PC-3 (cell line): ENCODE measurements at regions not wholly inside any gene's neighbourhood (a gene's known extent, or its start where the extent isn't known, plus 50 kb on each side); places are given as distances from the start of the nearest gene placed in this dataset.

ENCODE experiments used
- ATAC-seq: fragments of 200-7000 bp; cut with Tn5 transposase; 2 replicates; pipeline ENCODE4 v1.9.1; 2020; ENCODE audit warnings: mild to moderate bottlenecking, moderate library complexity
- BruUV-seq: library from RNA; stranded (reverse); fragments of 400-500 nt; replicated peaks from 2 replicates; lab custom pipeline; 2021; lab: Mats Ljungman, UMichigan
- CTCF ChIA-PET: fragments of 300-600 bp; sonication (Branson Sonifier 250); formaldehyde crosslinking; loops from one replicate; lab custom pipeline; 2022; ENCODE audit warnings: antibody characterized with exemption; lab: Charles Lee
- POLR2A ChIA-PET: fragments of 300-600 bp; sonication (Branson Sonifier 250); formaldehyde crosslinking; loops from one replicate; lab custom pipeline; 2022; ENCODE audit warnings: antibody characterized with exemption; ENCODE audit not compliant: unreplicated experiment; lab: Charles Lee
- DNase-seq: peaks from one replicate; pipeline ENCODE4 v3.0.0-alpha.2; 2015
- H2AFZ ChIP-seq: fragments of 300-600 bp; sonication (generic); 2 replicates; pipeline ENCODE4 v1.6.0; 2016; ENCODE audit warnings: antibody characterized with exemption, low read length
- H3F3A ChIP-seq: fragments of 300-600 bp; sonication (generic); one replicate; pipeline ENCODE4 v1.6.0; 2017; ENCODE audit warnings: antibody characterized with exemption, low read length, control low read depth, mild to moderate bottlenecking; ENCODE audit not compliant: unreplicated experiment
- H3K27ac ChIP-seq: fragments of 300-600 bp; sonication (generic); 2 replicates; pipeline ENCODE4 v1.5.1; 2016; ENCODE audit warnings: mild to moderate bottlenecking, low read length
- H3K27me3 ChIP-seq: fragments of 300-600 bp; sonication (generic); 2 replicates; pipeline ENCODE4 v1.6.1; 2016; ENCODE audit warnings: low read length, mixed read lengths
- H3K36me3 ChIP-seq: fragments of 300-600 bp; sonication (generic); 2 replicates; pipeline ENCODE4 v1.6.1; 2016; ENCODE audit warnings: low read depth, mixed run types, low read length, mixed read lengths
- H3K4me1 ChIP-seq: fragments of 300-600 bp; sonication (generic); 2 replicates; pipeline ENCODE4 v1.5.1; 2016; ENCODE audit warnings: low read length; ENCODE audit not compliant: insufficient read depth
- H3K4me2 ChIP-seq: fragments of 300-600 bp; sonication (generic); 2 replicates; pipeline ENCODE4 v1.6.0; 2016; ENCODE audit warnings: low read length
- H3K4me3 ChIP-seq: fragments of 300-600 bp; sonication (generic); 2 replicates; pipeline ENCODE4 v1.5.1; 2016; ENCODE audit warnings: mild to moderate bottlenecking, low read length, mixed read lengths
- H3K79me2 ChIP-seq: fragments of 300-600 bp; sonication (generic); 2 replicates; pipeline ENCODE4 v1.6.1; 2017; ENCODE audit warnings: low read length, mixed read lengths
- H3K9ac ChIP-seq: fragments of 300-600 bp; sonication (generic); 2 replicates; pipeline ENCODE4 v1.6.0; 2016; ENCODE audit warnings: mild to moderate bottlenecking, low read length
- H3K9me2 ChIP-seq: fragments of 300-600 bp; sonication (generic); replicated peaks from 2 replicates; pipeline ENCODE4 v1.6.1; 2016; ENCODE audit warnings: mixed run types, low read length, mixed read lengths
- H3K9me3 ChIP-seq: fragments of 300-600 bp; sonication (generic); 2 replicates; pipeline ENCODE4 v1.6.1; 2016; ENCODE audit warnings: low read length, mixed read lengths
- H4K20me1 ChIP-seq: fragments of 300-600 bp; sonication (generic); 2 replicates; pipeline ENCODE4 v1.6.1; 2016; ENCODE audit warnings: low read length, mixed read lengths
- EZH2 ChIP-seq: fragments of 300-600 bp; sonication (generic); IDR thresholded peaks from one replicate; pipeline ENCODE4 v1.6.1; 2017; ENCODE audit warnings: antibody characterized with exemption, mild to moderate bottlenecking, low read length; ENCODE audit not compliant: unreplicated experiment
- EZH2phosphoT487 ChIP-seq: fragments of 300-600 bp; sonication (generic); IDR thresholded peaks from 2 replicates; pipeline ENCODE4 v1.6.1; 2018; ENCODE audit warnings: mild to moderate bottlenecking, antibody characterized with exemption, low read length, borderline replicate concordance
- intact Hi-C: fragments of 100-400 bp; cut with micrococcal nuclease; formaldehyde crosslinking; loops from 2 replicates; pipeline ENCODE4 v1.9.0; 2023
- TF ChIP-seq, protein P1 (sequence below): fragments of 300-600 bp; sonication (generic); conservative IDR thresholded peaks from 2 replicates; pipeline ENCODE4 v1.5.1; 2017; ENCODE audit warnings: antibody characterized with exemption, low read depth, mild to moderate bottlenecking, low read length

DNA sequence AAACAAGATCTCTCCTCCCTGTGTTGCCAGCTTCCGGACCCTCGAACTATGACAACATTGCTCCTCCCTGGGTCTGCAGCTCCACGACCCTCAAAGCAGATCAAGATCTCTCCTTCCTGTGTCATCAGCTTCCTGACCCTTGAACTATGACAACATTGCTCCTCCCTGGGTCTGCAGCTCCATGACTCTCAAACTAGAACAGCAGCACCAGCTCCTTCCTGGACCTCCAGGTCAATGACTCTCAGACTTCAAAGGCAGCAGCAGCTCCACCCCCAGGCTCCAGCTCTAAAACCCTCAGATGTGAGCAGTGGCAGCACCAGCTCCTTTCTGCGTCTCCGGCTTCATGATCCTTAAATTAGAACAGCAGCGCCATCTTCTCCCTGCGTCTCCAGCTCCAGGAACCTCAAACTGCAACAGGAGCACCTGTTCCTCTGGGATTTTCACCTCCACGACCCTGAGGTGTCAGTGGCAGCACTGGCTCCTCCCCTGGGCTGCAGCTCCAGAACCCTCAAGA lies 341.0 kb upstream of the SULF2 start:
- ATAC-seq = no peak
- Histone ChIP-seq H3K27me3 (peaks cover 46% of the 10 kb centered on the region), H3K36me3 (no peaks in the 10 kb centered on the region), H2AFZ (no peak overlapping the region), H4K20me1 (no peaks in the 10 kb centered on the region), H3K9me2 (no peaks in the 10 kb centered on the region), H3K9ac (no peak overlapping the region), H3K4me3 (no peak overlapping the region), H3K4me1 (no peaks in the 10 kb centered on the region), H3K79me2 (no peaks in the 10 kb centered on the region), H3K9me3 (no peaks in the 10 kb centered on the region), H3K4me2 (no peak overlapping the region), H3F3A (no peaks in the 10 kb centered on the region), H3K27ac (no peak overlapping the region)
- POLR2A ChIA-PET = no interaction called here
- no TSS peak for BruUV-seq
- TF ChIP-seq EZH2 (no peak), EZH2phosphoT487 (no peak)
- TF ChIP-seq, protein P1, sequence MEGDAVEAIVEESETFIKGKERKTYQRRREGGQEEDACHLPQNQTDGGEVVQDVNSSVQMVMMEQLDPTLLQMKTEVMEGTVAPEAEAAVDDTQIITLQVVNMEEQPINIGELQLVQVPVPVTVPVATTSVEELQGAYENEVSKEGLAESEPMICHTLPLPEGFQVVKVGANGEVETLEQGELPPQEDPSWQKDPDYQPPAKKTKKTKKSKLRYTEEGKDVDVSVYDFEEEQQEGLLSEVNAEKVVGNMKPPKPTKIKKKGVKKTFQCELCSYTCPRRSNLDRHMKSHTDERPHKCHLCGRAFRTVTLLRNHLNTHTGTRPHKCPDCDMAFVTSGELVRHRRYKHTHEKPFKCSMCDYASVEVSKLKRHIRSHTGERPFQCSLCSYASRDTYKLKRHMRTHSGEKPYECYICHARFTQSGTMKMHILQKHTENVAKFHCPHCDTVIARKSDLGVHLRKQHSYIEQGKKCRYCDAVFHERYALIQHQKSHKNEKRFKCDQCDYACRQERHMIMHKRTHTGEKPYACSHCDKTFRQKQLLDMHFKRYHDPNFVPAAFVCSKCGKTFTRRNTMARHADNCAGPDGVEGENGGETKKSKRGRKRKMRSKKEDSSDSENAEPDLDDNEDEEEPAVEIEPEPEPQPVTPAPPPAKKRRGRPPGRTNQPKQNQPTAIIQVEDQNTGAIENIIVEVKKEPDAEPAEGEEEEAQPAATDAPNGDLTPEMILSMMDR = no peak
- DNase-seq = no peak
- CTCF ChIA-PET = no interaction called here
- intact Hi-C loops = no loop called here

DNA sequence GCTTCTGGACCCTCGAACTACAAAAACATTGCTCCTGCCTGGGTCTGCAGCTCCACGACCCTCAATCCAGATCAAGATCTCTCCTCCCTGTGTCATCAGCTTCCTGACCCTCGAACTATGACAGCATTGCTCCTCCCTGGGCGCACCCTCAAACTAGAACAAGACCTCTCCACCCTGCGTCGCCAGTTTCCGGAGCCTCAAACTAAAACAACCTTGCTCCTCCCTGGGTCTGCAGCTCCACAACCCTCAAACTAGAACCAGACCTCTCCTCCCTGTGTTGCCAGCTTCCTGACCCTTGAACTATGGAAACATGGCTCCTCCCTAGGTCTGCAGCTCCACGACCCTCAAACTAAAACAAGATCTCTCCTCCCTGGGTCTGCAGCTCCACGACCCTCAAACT lies 339.7 kb upstream of the SULF2 start:
- H3K4me3 ChIP-seq = no peak overlapping the region
- no peaks in the 10 kb centered on the region for H3K9me3 ChIP-seq
- H3F3A ChIP-seq = no peaks in the 10 kb centered on the region
- no peak for TF ChIP-seq EZH2phosphoT487
- TF ChIP-seq, protein P1 = no peak
- TF ChIP-seq EZH2 = no peak
- BruUV-seq = no TSS peak
- CTCF ChIA-PET = interaction anchor here (0.6 kb wide), 1 partner anchor 114 kb away, joined by 6 read pairs; no protein-coding TSS in a partner anchor
- no peak for ATAC-seq
- H2AFZ ChIP-seq = no peak overlapping the region
- H3K9ac ChIP-seq = no peak overlapping the region
- intact Hi-C loops = no loop called here
- no peaks in the 10 kb centered on the region for H4K20me1 ChIP-seq
- H3K27ac ChIP-seq = no peak overlapping the region
- POLR2A ChIA-PET = no interaction called here
- H3K4me1 ChIP-seq = no peaks in the 10 kb centered on the region
- no peak overlapping the region for H3K4me2 ChIP-seq
- peaks cover 46% of the 10 kb centered on the region for H3K27me3 ChIP-seq
- H3K36me3 ChIP-seq = no peaks in the 10 kb centered on the region
- H3K79me2 ChIP-seq = no peaks in the 10 kb centered on the region
- DNase-seq = no peak
- H3K9me2 ChIP-seq = no peaks in the 10 kb centered on the region

DNA sequence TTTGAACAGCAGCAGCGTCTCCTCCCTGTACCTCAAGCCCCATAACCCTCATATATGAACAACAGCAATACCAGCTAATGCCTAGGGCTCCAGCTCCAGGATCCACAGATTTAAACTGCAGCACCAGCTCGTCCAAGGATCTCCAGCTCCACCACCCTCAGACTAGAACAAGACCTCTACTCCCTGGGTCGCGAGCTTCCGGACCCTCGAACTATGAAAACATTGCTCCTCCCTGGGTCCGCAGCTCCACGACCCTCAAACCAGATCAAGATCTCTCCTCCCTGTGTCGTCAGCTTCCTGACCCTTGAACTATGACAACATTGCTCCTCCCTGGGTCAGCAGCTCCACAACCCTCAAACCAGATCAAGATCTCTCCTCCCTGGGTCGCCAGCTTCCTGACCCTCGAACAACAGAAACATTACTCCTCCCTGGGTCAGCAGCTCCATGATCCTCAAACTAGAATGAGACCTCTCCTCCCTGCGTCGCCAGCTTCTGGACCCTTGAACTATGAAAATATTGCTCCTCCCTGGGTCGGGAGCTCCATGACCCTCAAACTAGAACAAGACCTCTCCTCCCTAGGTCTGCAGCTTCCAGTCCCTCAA lies 339.0 kb upstream of the SULF2 start:
- CTCF ChIA-PET = no interaction called here
- POLR2A ChIA-PET = no interaction called here
- DNase-seq = no peak
- Histone ChIP-seq H2AFZ (no peak overlapping the region), H3K4me1 (no peaks in the 10 kb centered on the region), H3K9me2 (no peaks in the 10 kb centered on the region), H3K27ac (no peak overlapping the region), H3F3A (no peaks in the 10 kb centered on the region), H3K27me3 (peaks cover 46% of the 10 kb centered on the region), H3K4me3 (no peak overlapping the region), H3K9me3 (no peaks in the 10 kb centered on the region), H3K4me2 (no peak overlapping the region), H3K9ac (no peak overlapping the region), H4K20me1 (no peaks in the 10 kb centered on the region), H3K79me2 (no peaks in the 10 kb centered on the region), H3K36me3 (no peaks in the 10 kb centered on the region)
- BruUV-seq = no TSS peak
- no peak for ATAC-seq
- TF ChIP-seq EZH2phosphoT487 = no peak
- intact Hi-C loops = no loop called here
